Keratinocyte (primary cell): ENCODE measurements at regions not wholly inside any gene's neighbourhood (a gene's known extent, or its start where the extent isn't known, plus 50 kb on each side); places are given as distances from the start of the nearest gene placed in this dataset.

ENCODE experiments used
- DNase-seq: peaks from one replicate; pipeline ENCODE4 v3.0.0-alpha.2; 2011; ENCODE audit warnings: low read depth, missing footprints, low spot score
- FAIRE-seq: peaks from 2 replicates; lab custom pipeline; 2011; peaks lifted over from hg19 to GRCh38; lab: Jason Lieb, UNC
- H2AFZ ChIP-seq: 2 replicates; pipeline ENCODE4 v1.6.0; 2012; ENCODE audit warnings: low read length, control low read depth, inconsistent platforms; ENCODE audit not compliant: control insufficient read depth
- H3K27ac ChIP-seq: 2 replicates; pipeline ENCODE4 v1.5.1; 2011; ENCODE audit warnings: low read length; ENCODE audit not compliant: control insufficient read depth, insufficient read depth
- H3K27me3 ChIP-seq: 3 replicates; pipeline ENCODE4 v1.6.0; 2011; ENCODE audit warnings: low read length; ENCODE audit not compliant: control insufficient read depth, insufficient read depth; ENCODE audit errors: extremely low read depth
- H3K36me3 ChIP-seq, 2 experiments: 2 replicates in 1 of 2; 3 replicates in 1 of 2; pipeline ENCODE4 v1.5.1; 2011; ENCODE audit warnings: low read length in 2 of 2, mild to moderate bottlenecking in 1 of 2; ENCODE audit not compliant: control insufficient read depth in 2 of 2, insufficient read depth in 2 of 2; ENCODE audit errors: extremely low read depth in 1 of 2
- H3K4me1 ChIP-seq: 3 replicates; pipeline ENCODE4 v1.5.1; 2011; ENCODE audit warnings: low read length; ENCODE audit not compliant: control insufficient read depth, insufficient read depth; ENCODE audit errors: extremely low read depth
- H3K4me2 ChIP-seq: 3 replicates; pipeline ENCODE4 v1.6.0; 2011; ENCODE audit warnings: low read depth, low read length; ENCODE audit not compliant: control insufficient read depth, insufficient read depth; ENCODE audit errors: extremely low read depth
- H3K4me3 ChIP-seq, 3 experiments: fragments of 200-600 bp in 1 of 3; sonication (generic) in 1 of 3; 2 replicates in 2 of 3; 3 replicates in 1 of 3; pipeline ENCODE4 v1.5.1; 2011 to 2016; ENCODE audit warnings: low read length in 3 of 3, mild to moderate bottlenecking in 3 of 3, control low read depth in 2 of 3, inconsistent platforms in 1 of 3, low read depth in 1 of 3, mixed read lengths in 1 of 3, mixed run types in 1 of 3, moderate library complexity in 1 of 3; ENCODE audit not compliant: control insufficient read depth in 2 of 3, insufficient read depth in 2 of 3; ENCODE audit errors: extremely low read depth in 1 of 3
- H3K79me2 ChIP-seq: 2 replicates; pipeline ENCODE4 v1.6.0; 2012; ENCODE audit warnings: low read length; ENCODE audit not compliant: control insufficient read depth, insufficient read depth
- H3K9ac ChIP-seq: 3 replicates; pipeline ENCODE4 v1.6.0; 2011; ENCODE audit warnings: low read length; ENCODE audit not compliant: control insufficient read depth, insufficient read depth; ENCODE audit errors: extremely low read depth
- H3K9me1 ChIP-seq: 3 replicates; pipeline ENCODE4 v1.6.0; 2011; ENCODE audit warnings: low read length; ENCODE audit not compliant: control insufficient read depth, insufficient read depth; ENCODE audit errors: extremely low read depth
- H3K9me3 ChIP-seq: 2 replicates; pipeline ENCODE4 v1.5.1; 2012; ENCODE audit warnings: low read depth, low read length; ENCODE audit not compliant: control insufficient read depth
- H4K20me1 ChIP-seq: 3 replicates; pipeline ENCODE4 v1.6.0; 2011; ENCODE audit warnings: low read length; ENCODE audit not compliant: control insufficient read depth, insufficient read depth; ENCODE audit errors: extremely low read depth
- EZH2 ChIP-seq: IDR thresholded peaks from one replicate; pipeline ENCODE4 v1.6.1; 2012; ENCODE audit warnings: inconsistent platforms, mild to moderate bottlenecking, low read length, moderate library complexity
- dilution Hi-C: fragments of 300-500 bp; cut with MboI; formaldehyde crosslinking; loops from one replicate; pipeline ENCODE4 v1.7.0; 2020; ENCODE audit warnings: low sequenced_read_pairs; ENCODE audit not compliant: extremely low pct_ligation_motif_present
- TF ChIP-seq, protein P1 (sequence below), 3 experiments: IDR thresholded peaks in 1 of 3; conservative IDR thresholded peaks in 1 of 3; optimal IDR thresholded peaks in 1 of 3; 2 replicates in 2 of 3; 3 replicates in 1 of 3; pipeline versions ENCODE3 to v1.5.1; 2011; ENCODE audit warnings: low read length in 3 of 3, mild to moderate bottlenecking in 3 of 3, moderate library complexity in 2 of 3, control low read depth in 1 of 3, inconsistent platforms in 1 of 3; ENCODE audit not compliant: insufficient read depth in 2 of 3; ENCODE audit errors: extremely low read depth in 1 of 3

DNA sequence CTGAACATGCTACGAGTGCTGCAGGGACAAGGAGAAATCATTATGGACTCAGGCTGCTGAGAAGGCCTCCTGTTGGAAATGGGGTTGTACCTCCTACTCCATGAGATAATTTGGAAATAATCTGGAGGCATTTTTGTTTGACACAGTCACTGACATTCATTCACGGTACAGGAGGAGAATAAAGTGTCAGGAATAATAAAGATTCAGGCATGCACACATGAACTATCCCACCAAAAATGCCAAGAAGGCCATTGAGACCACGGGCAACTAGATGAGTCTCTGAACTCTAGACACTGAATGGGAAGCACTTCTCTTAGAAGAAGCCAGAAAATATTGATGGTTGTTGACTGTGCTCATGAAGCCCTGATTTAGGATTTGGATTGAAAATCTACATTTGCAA lies 220.9 kb upstream of the HABP2 start:
- FAIRE-seq (no peak), DNase-seq (no peak)
- dilution Hi-C loops: no loop called here
- Histone ChIP-seq H2AFZ (no peak overlapping the region), H3K4me3 (no peak overlapping the region), H3K4me1 (no peaks in the 10 kb centered on the region), H4K20me1 (no peaks in the 10 kb centered on the region), H3K79me2 (no peaks in the 10 kb centered on the region), H3K4me2 (no peak overlapping the region), H3K27me3 (no peaks in the 10 kb centered on the region), H3K9me3 (no peaks in the 10 kb centered on the region), H3K36me3 (no peaks in the 10 kb centered on the region), H3K9ac (no peak overlapping the region), H3K27ac (no peak overlapping the region), H3K9me1 (no peaks in the 10 kb centered on the region)
- TF ChIP-seq EZH2: no peak
- TF ChIP-seq, protein P1, sequence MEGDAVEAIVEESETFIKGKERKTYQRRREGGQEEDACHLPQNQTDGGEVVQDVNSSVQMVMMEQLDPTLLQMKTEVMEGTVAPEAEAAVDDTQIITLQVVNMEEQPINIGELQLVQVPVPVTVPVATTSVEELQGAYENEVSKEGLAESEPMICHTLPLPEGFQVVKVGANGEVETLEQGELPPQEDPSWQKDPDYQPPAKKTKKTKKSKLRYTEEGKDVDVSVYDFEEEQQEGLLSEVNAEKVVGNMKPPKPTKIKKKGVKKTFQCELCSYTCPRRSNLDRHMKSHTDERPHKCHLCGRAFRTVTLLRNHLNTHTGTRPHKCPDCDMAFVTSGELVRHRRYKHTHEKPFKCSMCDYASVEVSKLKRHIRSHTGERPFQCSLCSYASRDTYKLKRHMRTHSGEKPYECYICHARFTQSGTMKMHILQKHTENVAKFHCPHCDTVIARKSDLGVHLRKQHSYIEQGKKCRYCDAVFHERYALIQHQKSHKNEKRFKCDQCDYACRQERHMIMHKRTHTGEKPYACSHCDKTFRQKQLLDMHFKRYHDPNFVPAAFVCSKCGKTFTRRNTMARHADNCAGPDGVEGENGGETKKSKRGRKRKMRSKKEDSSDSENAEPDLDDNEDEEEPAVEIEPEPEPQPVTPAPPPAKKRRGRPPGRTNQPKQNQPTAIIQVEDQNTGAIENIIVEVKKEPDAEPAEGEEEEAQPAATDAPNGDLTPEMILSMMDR (optimal IDR thresholded peaks at IDR 0.05 in 1 of 3, IDR thresholded peaks at IDR 0.05 in 1 of 3, conservative IDR thresholded peaks at IDR 0.05 in 1 of 3; ENCODE audit: extremely low read depth in 1 of 3, insufficient read depth in 2 of 3, low read length in 3 of 3): no peak

DNA sequence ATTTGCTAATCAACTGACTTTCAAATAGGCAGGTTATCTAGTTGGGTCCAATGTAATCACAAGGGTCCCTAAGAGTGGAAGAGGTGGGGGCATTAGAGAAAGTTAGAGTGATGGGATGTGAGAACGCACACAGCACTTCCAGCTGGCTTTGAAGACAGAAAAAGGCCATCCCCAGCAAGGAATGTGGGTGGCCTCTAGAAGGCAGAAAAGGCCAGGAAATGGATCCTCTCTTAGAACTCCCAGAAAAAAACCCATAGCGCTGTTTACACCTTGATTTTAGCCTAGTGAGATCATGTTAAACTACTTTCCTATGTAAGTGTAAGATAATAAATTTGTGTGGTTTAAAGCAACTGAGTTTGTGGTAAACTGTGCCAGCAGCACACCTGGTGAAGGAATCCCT lies 219.5 kb upstream of the HABP2 start:
- dilution Hi-C loops: no loop called here
- Histone ChIP-seq H3K9ac (no peak overlapping the region), H3K4me2 (no peak overlapping the region), H3K4me3 (no peak overlapping the region), H3K9me1 (no peaks in the 10 kb centered on the region), H3K36me3 (no peaks in the 10 kb centered on the region), H4K20me1 (no peaks in the 10 kb centered on the region), H3K79me2 (no peaks in the 10 kb centered on the region), H3K9me3 (no peaks in the 10 kb centered on the region), H2AFZ (no peak overlapping the region), H3K27ac (no peak overlapping the region), H3K27me3 (no peaks in the 10 kb centered on the region), H3K4me1 (no peaks in the 10 kb centered on the region)
- no peak for FAIRE-seq
- TF ChIP-seq, protein P1 (optimal IDR thresholded peaks at IDR 0.05 in 1 of 3, IDR thresholded peaks at IDR 0.05 in 1 of 3, conservative IDR thresholded peaks at IDR 0.05 in 1 of 3; ENCODE audit: extremely low read depth in 1 of 3, insufficient read depth in 2 of 3, low read length in 3 of 3): peak in 1 of 3 experiments; percentile 11
- no peak for TF ChIP-seq EZH2
- no peak for DNase-seq
